Stimulated activated CD4-positive, alpha-beta T cell treated with anti-CD3 and anti-CD28 coated beads, Interleukin-15, amount 100 ng/mL, for 48 hours (primary cell): ENCODE measurements at regions not wholly inside any gene's neighbourhood (a gene's known extent, or its start where the extent isn't known, plus 50 kb on each side); places are given as distances from the start of the nearest gene placed in this dataset.

Experiments
- DNase-seq, 2 donors: peaks; one replicate each; pipeline ENCODE4 v3.0.0-alpha.2; 2020; ENCODE audit warnings: low read depth in 2 of 2

GRCh38 chr5:15447209-15447608 is 52.8 kb upstream of the FBXL7 start:
- no peak for DNase-seq

- DNase-seq, result no peak
Observed at GRCh38 chr5:15446552-15446951, 53.4 kb upstream of the FBXL7 start.

- no peak for DNase-seq
Observed at GRCh38 chr5:15442193-15442570, 57.8 kb upstream of the FBXL7 start.

GRCh38 chr5:15441433-15442192 is 58.4 kb upstream of the FBXL7 start:
- DNase-seq, result no peak

- no peak for DNase-seq
Observed at GRCh38 chr5:15440434-15440833, 59.5 kb upstream of the FBXL7 start.

- DNase-seq, result no peak
Observed at GRCh38 chr5:15439801-15440200, 60.2 kb upstream of the FBXL7 start.

- DNase-seq, result no peak
Observed at GRCh38 chr5:15433709-15434108, 66.3 kb upstream of the FBXL7 start.

GRCh38 chr5:15431923-15432322 is 68.1 kb upstream of the FBXL7 start:
- no peak for DNase-seq

GRCh38 chr5:15425766-15426165 is 74.2 kb upstream of the FBXL7 start:
- no peak for DNase-seq

- DNase-seq, result no peak
Observed at GRCh38 chr5:15424769-15425168, 75.2 kb upstream of the FBXL7 start.

- no peak for DNase-seq
Observed at GRCh38 chr5:15421921-15422412, 78.0 kb upstream of the FBXL7 start.

GRCh38 chr5:15421381-15421780 is 78.6 kb upstream of the FBXL7 start:
- no peak for DNase-seq

GRCh38 chr5:15420201-15420600 is 79.8 kb upstream of the FBXL7 start:
- DNase-seq, result no peak

GRCh38 chr5:15417156-15417555 is 82.8 kb upstream of the FBXL7 start:
- DNase-seq, result no peak

- no peak for DNase-seq
Observed at GRCh38 chr5:15406478-15406877, 93.5 kb upstream of the FBXL7 start.

- no peak for DNase-seq
Observed at GRCh38 chr5:15393146-15393545, 106.8 kb upstream of the FBXL7 start.

GRCh38 chr5:15391704-15392397 is 108.1 kb upstream of the FBXL7 start:
- no peak for DNase-seq

- DNase-seq, result no peak
Observed at GRCh38 chr5:15388866-15389265, 111.1 kb upstream of the FBXL7 start.

GRCh38 chr5:15387931-15388524 is 112.0 kb upstream of the FBXL7 start:
- no peak for DNase-seq

- DNase-seq, result no peak
Observed at GRCh38 chr5:15386122-15386521, 113.9 kb upstream of the FBXL7 start.

GRCh38 chr5:15385553-15385952 is 114.4 kb upstream of the FBXL7 start:
- DNase-seq, result no peak

- DNase-seq, result no peak
Observed at GRCh38 chr5:15385037-15385436, 114.9 kb upstream of the FBXL7 start.

GRCh38 chr5:15384581-15384980 is 115.4 kb upstream of the FBXL7 start:
- DNase-seq, result no peak
